GM12892 (cell line): ENCODE measurements at regions not wholly inside any gene's neighbourhood (a gene's known extent, or its start where the extent isn't known, plus 50 kb on each side); places are given as distances from the start of the nearest gene placed in this dataset.

Source experiments
- POLR2A ChIP-seq: IDR thresholded peaks from 2 replicates; pipeline ENCODE4 v1.6.1; 2011; ENCODE audit warnings: low read depth, low read length, control low read depth
- POLR2AphosphoS5 ChIP-seq: IDR thresholded peaks from 2 replicates; pipeline ENCODE4 v1.6.1; 2011; ENCODE audit warnings: low read depth, low read length, control low read depth
- TAF1 ChIP-seq: IDR thresholded peaks from 2 replicates; pipeline ENCODE4 v1.6.1; 2011; ENCODE audit warnings: low read depth, mild to moderate bottlenecking, control low read depth, low read length, borderline replicate concordance

DNA sequence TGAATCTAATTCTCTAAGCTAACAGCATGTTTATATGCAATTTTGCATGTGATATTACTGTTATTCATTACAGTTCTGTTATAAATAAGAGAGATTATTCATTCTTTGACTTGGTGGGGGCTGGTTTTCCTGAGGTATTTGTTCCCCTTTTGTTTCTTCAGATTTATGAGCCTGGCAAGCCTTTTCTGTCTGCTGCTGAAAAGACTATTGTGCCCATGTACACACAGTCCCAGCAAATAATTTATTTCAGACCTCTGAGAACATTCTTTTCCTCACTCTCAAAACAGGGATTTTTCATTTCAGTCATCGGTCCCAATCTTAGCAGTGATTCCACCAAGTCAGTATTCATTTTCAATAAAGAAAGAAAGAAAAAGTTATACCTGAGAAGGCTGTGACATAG, 716.8 kb downstream of the NSUN3 start:
- no peak for TF ChIP-seq POLR2AphosphoS5
- TF ChIP-seq TAF1 = no peak
- TF ChIP-seq POLR2A = no peak
